BE2C (cell line): ENCODE measurements at regions not wholly inside any gene's neighbourhood (a gene's known extent, or its start where the extent isn't known, plus 50 kb on each side); places are given as distances from the start of the nearest gene placed in this dataset.

Source experiments
- DNase-seq: peaks from one replicate; pipeline ENCODE4 v3.0.0-alpha.2; 2020
- H3K27me3 ChIP-seq: fragments of 250-450 bp; sonication (Bioruptor Pico); 2 replicates; pipeline ENCODE4 v1.5.1; 2020; ENCODE audit warnings: mild to moderate bottlenecking
- H3K36me3 ChIP-seq: fragments of 250-450 bp; sonication (Bioruptor Pico); 2 replicates; pipeline ENCODE4 v1.5.1; 2020; ENCODE audit warnings: mild to moderate bottlenecking
- H3K4me1 ChIP-seq: fragments of 250-450 bp; sonication (Bioruptor Pico); 2 replicates; pipeline ENCODE4 v1.5.1; 2020
- H3K4me3 ChIP-seq: 2 replicates; pipeline ENCODE4 v1.5.1; 2011; ENCODE audit warnings: low read depth, low read length
- H3K9me3 ChIP-seq: fragments of 250-450 bp; sonication (Bioruptor Pico); 2 replicates; pipeline ENCODE4 v1.5.1; 2020
- CTCF ChIP-seq: IDR thresholded peaks from 2 replicates; pipeline ENCODE4 v1.5.1; 2012; ENCODE audit warnings: mild to moderate bottlenecking, low read depth, low read length

DNA sequence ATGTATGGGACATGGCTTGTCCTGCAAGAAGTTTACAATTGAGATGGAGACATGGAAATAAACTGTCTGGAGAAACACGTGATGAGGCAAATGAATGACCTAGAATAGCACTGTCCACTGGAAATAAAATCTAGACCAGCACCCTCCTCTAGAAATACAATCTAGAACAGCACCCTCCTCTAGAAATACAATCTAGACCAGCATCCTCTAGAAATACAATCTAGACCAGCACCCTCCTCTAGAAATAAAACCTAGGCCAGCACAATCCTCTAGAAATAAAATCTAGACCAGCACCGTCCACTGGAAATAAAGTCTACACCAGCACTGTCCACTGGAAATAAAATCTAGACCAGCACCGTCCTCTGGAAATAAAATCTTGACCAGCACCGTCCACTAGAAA, 69.2 kb upstream of the RFLNA start:
- H3K4me1 ChIP-seq, result no peaks in the 10 kb centered on the region
- no peaks in the 10 kb centered on the region for H3K27me3 ChIP-seq
- DNase-seq, result no peak
- no peak for TF ChIP-seq CTCF
- H3K9me3 ChIP-seq, result no peaks in the 10 kb centered on the region
- H3K4me3 ChIP-seq, result no peak overlapping the region
- H3K36me3 ChIP-seq, result no peaks in the 10 kb centered on the region

- Histone ChIP-seq H3K4me1 (peaks cover 2% of the 10 kb centered on the region), H3K27me3 (no peaks in the 10 kb centered on the region), H3K9me3 (no peaks in the 10 kb centered on the region), H3K4me3 (no peak overlapping the region), H3K36me3 (no peaks in the 10 kb centered on the region)
- DNase-seq, result no peak
- no peak for TF ChIP-seq CTCF
Observed at GRCh38 chr12:124227951-124228711, 66.8 kb upstream of the RFLNA start.

- no peak for TF ChIP-seq CTCF
- no peaks in the 10 kb centered on the region for H3K27me3 ChIP-seq
- no peaks in the 10 kb centered on the region for H3K9me3 ChIP-seq
- H3K36me3 ChIP-seq, result no peaks in the 10 kb centered on the region
- H3K4me1 ChIP-seq, result peaks cover 12% of the 10 kb centered on the region
- DNase-seq, result no peak
- no peak overlapping the region for H3K4me3 ChIP-seq
Observed at GRCh38 chr12:124229520-124229919, 65.4 kb upstream of the RFLNA start.

- TF ChIP-seq CTCF, result no peak
- no peaks in the 10 kb centered on the region for H3K27me3 ChIP-seq
- H3K36me3 ChIP-seq, result no peaks in the 10 kb centered on the region
- peaks cover 12% of the 10 kb centered on the region for H3K4me1 ChIP-seq
- H3K9me3 ChIP-seq, result no peaks in the 10 kb centered on the region
- no peak overlapping the region for H3K4me3 ChIP-seq
- no peak for DNase-seq
Observed at GRCh38 chr12:124230117-124230757, 64.7 kb upstream of the RFLNA start.

GRCh38 chr12:124230789-124231188, 64.1 kb upstream of the RFLNA start:
- no peaks in the 10 kb centered on the region for H3K36me3 ChIP-seq

More at GRCh38 chr12:124230789-124231188, 64.1 kb upstream of the RFLNA start:
- H3K9me3 ChIP-seq, result no peaks in the 10 kb centered on the region
- no peak for TF ChIP-seq CTCF
- no peak for DNase-seq
- H3K27me3 ChIP-seq, result no peaks in the 10 kb centered on the region
- H3K4me3 ChIP-seq, result no peak overlapping the region
- H3K4me1 ChIP-seq, result peaks cover 12% of the 10 kb centered on the region
